Left colon (tissue), 2 donors: ENCODE measurements at regions not wholly inside any gene's neighbourhood (a gene's known extent, or its start where the extent isn't known, plus 50 kb on each side); places are given as distances from the start of the nearest gene placed in this dataset.

Source experiments
- ATAC-seq: fragments of 200-7000 bp; cut with Tn5 transposase; one replicate; pipeline ENCODE4 v1.9.1; 2020; ENCODE audit warnings: mild to moderate bottlenecking, moderate library complexity
- DNase-seq, 2 donors: peaks; one replicate each; pipeline ENCODE4 v3.0.0-alpha.2; 2020
- intact Hi-C, 2 donors: fragments of 100-400 bp; cut with DNase I in 1 of 2; cut with micrococcal nuclease in 1 of 2; formaldehyde crosslinking; loops; one replicate each; pipeline versions ENCODE4 v1.11.2 to v1.14.0; 2022; cut with DNase I, micrococcal nuclease
- donor health status: DM: no; HTN: no; CAD: no.
- donor health status: DM: yes; HTN: yes; CAD: no.

- DNase-seq (no peak), ATAC-seq (no peak)
- intact Hi-C loops: no loop called here
Measured at GRCh38 chr6:104064876-104065275, 794.8 kb downstream of the HACE1 start.

DNA sequence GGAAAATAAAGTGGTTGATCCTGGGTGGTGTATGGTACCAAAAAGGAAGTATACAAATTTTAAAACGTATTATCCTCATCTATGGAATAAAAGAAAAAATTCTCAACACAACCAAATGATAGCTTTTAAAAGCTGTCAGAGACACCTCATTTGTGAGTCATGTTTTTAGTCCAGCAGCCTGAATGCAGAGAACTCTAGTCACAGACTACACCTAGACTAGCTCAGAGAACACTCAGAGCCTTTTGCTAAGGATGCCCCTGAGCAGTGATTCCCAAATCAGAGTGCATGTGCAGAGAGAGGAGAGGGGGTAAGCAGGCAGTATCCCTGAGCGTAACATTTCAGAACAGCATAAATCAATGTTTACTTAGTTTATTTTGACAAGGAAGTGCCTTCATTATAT, 809.3 kb downstream of the HACE1 start:
- intact Hi-C loops: no loop called here
- DNase-seq: no peak
- ATAC-seq: no peak

DNA sequence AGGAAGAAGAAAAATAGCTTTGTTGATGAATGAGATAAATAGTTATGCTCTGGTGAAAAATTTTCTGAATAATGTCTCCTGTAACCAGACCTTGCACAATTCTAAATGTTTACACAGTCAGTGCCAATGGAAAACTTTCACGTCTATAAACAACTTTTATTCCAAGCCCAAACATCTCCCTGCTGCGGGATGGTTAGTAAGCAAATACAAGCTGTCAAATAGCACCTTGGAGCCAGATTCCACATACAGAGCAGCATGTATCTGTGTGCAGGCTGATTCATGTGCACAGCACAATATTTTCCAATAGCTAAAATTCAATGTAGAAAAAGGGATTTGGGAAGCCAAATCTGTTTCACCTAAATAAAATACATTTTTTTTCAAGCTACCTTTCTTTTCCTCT, 813.3 kb downstream of the HACE1 start:
- ATAC-seq (no peak), DNase-seq (no peak)
- intact Hi-C loops: no loop called here

DNA sequence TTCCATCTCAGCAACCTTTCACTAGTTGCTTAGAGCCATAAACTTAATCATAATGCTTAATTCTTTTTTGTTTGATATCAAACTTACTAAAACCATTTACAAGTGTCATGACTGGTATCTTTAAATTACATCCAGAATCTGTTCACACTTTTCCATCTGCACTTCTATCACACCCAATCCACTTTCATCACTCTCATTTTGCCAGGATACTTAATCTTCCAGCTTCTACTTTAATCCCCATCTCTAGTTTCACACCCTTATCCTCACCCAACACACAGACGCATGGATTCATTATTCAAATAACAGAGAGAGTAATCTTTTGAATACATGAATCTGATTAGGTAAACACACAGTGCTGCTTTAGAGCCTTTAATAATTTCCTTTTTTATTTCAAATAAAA, 828.4 kb downstream of the HACE1 start:
- intact Hi-C loops: no loop called here
- DNase-seq (no peak), ATAC-seq (no peak)

DNA sequence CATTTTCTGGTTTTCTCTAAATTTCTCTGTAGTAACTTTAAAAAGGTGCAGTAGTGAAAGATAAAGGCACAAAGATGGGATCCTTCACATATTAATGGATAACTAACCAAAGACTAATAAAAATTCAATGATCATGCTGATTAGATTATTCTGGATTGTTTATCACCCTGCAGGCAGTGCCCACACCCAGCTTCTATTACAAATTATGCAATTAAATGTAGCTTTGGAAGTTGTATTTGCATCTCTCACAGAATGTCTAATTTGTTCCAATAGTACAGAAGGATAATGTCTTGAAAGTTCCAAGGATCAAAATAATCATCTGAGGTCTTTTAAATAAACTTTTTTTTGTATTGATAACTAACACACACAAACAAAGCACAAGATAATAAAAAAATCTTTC, 837.6 kb downstream of the HACE1 start:
- no peak for ATAC-seq
- intact Hi-C loops: no loop called here
- DNase-seq: no peak

DNA sequence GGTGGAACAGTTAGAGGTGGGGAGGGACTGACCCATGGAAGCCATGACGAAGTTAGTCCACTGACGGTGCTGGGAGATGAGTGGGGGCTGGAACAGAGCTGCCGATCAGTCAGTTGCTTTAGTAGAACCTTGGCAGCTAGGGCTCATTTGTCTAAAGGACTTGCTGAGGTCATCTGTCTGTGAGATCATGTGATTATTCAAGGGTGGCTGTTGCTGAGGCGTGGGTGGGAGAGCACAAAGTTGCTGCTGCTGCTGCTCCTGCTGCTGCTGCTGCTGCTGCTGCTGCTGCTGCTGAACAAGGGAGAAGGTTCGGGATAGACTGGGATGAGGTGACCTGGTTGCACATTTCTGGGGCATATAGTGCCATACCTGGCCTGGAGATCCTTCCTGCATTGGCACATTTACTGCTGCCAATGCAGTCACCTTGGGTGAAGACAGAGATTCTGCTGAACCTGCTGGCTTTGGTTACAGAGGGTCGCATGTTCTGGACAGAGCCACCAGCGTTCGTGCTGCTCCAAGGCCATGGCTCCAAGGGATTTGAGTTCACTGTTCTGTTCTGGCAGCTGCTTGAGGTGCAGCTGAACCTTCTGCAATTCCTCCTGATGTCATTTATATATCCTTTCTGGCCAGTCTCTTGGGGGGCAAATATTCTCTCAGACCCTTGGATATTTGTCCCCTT, 840.5 kb downstream of the HACE1 start:
- no peak for ATAC-seq

GRCh38 chr6:104017410-104018381, 842.0 kb downstream of the HACE1 start:
- DNase-seq (no peak), ATAC-seq (no peak)
- intact Hi-C loops: no loop called here

More for the DNA sequence above, 840.5 kb downstream of the HACE1 start:
- DNase-seq: no peak
- intact Hi-C loops: no loop called here

DNA sequence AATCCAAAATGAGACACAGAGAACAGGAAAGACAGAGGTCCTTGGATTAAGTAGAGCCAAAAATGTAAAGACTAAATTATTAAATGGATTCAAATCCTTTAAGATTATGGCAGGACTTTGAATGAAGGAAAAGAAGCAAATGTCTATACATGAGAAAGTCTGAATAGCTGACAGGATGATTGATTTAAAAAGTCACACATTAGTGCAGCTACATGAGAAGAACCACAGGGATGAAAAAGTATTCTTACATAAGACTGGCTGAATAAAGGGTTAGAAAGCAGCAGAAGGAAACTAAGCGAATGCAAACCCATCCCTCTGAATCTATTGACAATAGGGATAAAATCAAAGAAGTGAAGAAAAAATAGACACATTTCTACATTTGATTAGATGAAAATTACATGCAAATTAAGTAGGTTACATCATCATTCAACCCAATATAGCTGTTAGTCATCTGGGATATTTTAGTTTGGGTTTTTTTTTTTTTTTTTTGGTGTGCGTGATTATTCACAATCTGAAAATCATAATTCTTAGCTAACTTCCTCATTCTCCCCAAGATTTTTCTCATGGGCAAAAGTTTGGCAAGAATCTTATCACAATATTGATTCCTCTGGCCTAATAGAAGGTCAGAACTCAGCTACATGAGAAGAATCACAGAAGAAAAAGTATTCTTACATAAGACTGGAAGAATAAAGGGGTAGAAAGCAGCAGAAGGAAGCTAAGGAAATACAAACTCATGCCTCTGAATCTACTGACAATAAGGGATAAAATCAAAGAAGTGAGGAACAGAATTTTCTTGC, 845.4 kb downstream of the HACE1 start:
- no peak for ATAC-seq
- DNase-seq: no peak
- intact Hi-C loops: no loop called here

DNA sequence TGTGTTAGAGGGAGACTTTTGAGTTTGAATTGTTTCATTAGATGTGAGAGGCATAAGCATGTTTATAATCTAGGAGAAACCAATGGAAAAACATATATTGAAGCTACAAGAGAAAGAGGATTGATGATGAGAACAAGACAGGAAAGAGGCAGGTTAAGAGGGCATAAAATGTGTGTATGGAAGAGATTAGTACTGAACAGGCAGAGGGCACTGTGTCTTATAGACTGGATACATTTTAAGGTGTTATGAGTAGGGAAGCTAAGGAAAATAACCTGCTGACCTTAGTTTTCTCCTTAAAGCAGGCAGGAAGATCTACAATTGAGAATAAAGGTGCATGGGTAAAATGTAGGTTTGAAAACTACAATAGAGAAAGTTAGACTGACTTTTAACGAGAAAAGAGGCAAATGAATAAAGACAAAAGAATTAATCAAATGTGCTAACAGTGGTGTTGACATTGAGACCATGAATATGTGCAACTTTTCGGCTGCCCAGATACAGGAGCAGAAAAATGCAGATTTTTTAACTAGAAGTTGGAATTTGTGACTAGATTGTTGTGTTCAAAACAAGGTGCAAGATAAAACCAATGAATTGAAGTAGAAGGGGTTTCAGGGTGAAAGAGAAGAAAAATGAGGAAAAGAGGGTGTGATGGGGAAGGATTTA, 846.3 kb downstream of the HACE1 start:
- no peak for ATAC-seq
- intact Hi-C loops: no loop called here
- DNase-seq: no peak

- ATAC-seq (no peak), DNase-seq (no peak)
- intact Hi-C loops: no loop called here
Measured at GRCh38 chr6:104010897-104011296, 848.8 kb downstream of the HACE1 start.

- intact Hi-C loops: no loop called here
- DNase-seq (no peak), ATAC-seq (no peak)
Measured at GRCh38 chr6:104003803-104004516, 855.8 kb downstream of the HACE1 start.

DNA sequence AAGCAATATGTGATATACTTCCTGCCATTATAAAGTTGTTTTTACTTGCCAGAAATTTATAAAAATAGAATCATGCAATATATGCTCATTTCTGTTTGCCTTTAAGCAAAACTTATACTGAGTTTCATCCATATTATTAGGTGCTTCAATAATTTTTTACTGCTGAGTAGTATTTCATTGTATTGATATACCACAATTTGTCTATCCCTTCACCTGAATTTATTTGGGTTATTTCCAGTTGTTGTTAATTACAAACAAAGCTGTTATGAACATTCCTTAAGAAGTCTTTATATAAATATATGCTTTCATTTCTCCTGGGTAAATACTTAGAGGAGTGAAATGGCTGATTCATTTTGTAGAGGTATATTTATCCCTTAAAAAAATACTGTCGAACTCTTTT, 864.1 kb downstream of the HACE1 start:
- ATAC-seq (no peak), DNase-seq (no peak)
- intact Hi-C loops: no loop called here

GRCh38 chr6:103983860-103984259, 875.9 kb downstream of the HACE1 start:
- intact Hi-C loops: no loop called here
- ATAC-seq (no peak), DNase-seq (no peak)

DNA sequence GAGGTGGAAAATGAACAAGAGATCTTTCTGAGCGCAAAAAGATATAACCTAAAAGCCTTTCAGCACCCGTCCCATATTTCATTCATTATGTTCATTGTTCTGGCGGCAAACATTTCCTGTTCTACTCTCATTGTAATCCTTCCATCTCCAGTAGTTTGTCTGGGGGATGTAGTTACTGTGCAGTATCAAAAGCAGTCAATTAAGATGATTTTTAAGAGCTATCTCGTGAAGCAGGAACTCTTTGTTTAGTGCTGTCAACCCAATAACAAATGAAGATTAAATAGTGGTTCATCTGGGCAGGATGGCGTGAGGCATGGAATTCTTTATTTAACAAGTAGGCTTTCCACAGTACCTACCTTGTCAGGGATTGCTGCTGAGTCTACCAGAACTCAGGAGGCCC, 876.7 kb downstream of the HACE1 start:
- ATAC-seq (no peak), DNase-seq (no peak)
- intact Hi-C loops: no loop called here

DNA sequence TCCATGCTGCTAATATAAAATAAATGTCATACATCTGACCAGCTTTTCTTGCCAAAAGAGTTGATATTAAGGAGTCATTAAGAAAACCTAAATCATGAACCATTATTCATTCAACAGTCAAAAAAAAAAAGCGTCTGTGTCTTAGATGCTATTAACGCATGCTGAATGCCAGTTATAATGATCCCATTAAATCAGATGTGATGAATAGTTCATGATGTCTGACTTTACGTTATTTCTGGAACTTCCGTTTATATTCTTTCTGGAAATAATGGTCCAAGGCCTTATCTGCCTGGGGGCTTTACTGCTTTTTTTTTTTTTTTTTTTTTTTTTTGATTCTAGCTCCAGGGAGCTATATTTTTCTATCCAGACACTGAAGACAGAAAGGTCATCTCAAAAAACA, 877.1 kb downstream of the HACE1 start:
- ATAC-seq: no peak
- intact Hi-C loops: no loop called here
- DNase-seq: no peak

GRCh38 chr6:103979308-103979707, 880.4 kb downstream of the HACE1 start:
- DNase-seq (no peak), ATAC-seq (no peak)
- intact Hi-C loops: no loop called here

DNA sequence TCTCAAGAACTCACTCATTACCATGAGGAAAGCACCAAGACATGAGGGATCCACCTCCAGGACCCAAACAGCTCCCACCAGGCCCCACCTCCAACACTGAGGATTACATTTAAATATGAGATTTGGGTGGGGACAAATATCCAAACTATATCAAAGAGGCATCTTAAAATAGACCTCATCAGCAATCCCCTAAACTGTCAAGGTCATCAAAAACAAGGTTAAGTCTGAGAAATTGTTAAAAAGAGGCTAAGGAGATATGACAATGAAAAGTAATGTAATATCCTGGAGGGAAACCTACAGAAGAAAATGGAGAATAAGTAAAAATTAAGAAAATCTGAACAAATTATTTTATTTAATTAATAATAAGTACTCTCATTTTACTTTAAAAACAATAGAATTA, 922.3 kb downstream of the HACE1 start:
- DNase-seq: no peak
- intact Hi-C loops: no loop called here
- ATAC-seq: no peak

GRCh38 chr6:103925317-103925716, 934.4 kb downstream of the HACE1 start:
- DNase-seq: no peak
- ATAC-seq: no peak
- intact Hi-C loops: no loop called here

GRCh38 chr6:103910018-103910417, 949.7 kb downstream of the HACE1 start:
- DNase-seq (no peak), ATAC-seq (no peak)
- intact Hi-C loops: no loop called here
